GM10266 (cell line): ENCODE measurements at regions not wholly inside any gene's neighbourhood (a gene's known extent, or its start where the extent isn't known, plus 50 kb on each side); places are given as distances from the start of the nearest gene placed in this dataset.

Experiments
- DNase-seq: peaks from one replicate; pipeline ENCODE4 v3.0.0; 2012; ENCODE audit errors: extremely low spot score
- CTCF ChIP-seq: IDR thresholded peaks from 2 replicates; pipeline ENCODE4 v1.5.1; 2012; ENCODE audit warnings: mild to moderate bottlenecking, low read depth; ENCODE audit not compliant: control insufficient read depth, insufficient read depth; ENCODE audit errors: missing control alignments

- TF ChIP-seq CTCF = no peak
- no peak for DNase-seq
Measured at GRCh38 chr1:208419746-208420420, 175.7 kb upstream of the PLXNA2 start.

- DNase-seq = no peak
- no peak for TF ChIP-seq CTCF
Measured at GRCh38 chr1:208420696-208421095, 176.5 kb upstream of the PLXNA2 start.

- no peak for TF ChIP-seq CTCF
- DNase-seq = no peak
Measured at GRCh38 chr1:208421486-208421885, 177.3 kb upstream of the PLXNA2 start.

GRCh38 chr1:208423526-208423925 is 179.3 kb upstream of the PLXNA2 start:
- no peak for TF ChIP-seq CTCF
- DNase-seq = no peak

- DNase-seq = no peak
- no peak for TF ChIP-seq CTCF
Measured at GRCh38 chr1:208425096-208425495, 180.9 kb upstream of the PLXNA2 start.

- TF ChIP-seq CTCF = no peak
- DNase-seq = no peak
Measured at GRCh38 chr1:208430220-208430619, 186.0 kb upstream of the PLXNA2 start.

GRCh38 chr1:208431721-208432120 is 187.5 kb upstream of the PLXNA2 start:
- no peak for TF ChIP-seq CTCF
- no peak for DNase-seq
